Activated CD4-positive, alpha-beta T cell treated with anti-CD3 and anti-CD28 coated beads, Interleukin-2, amount 10 ng/mL, durations not matched to agents 7 days and 5 days (primary cell): ENCODE measurements at regions not wholly inside any gene's neighbourhood (a gene's known extent, or its start where the extent isn't known, plus 50 kb on each side); places are given as distances from the start of the nearest gene placed in this dataset.

Source experiments
- CTCF ChIA-PET: fragments of 350-600 bp; sonication (Branson Sonifier 250); formaldehyde crosslinking; loops from one replicate; lab custom pipeline; 2021; ENCODE audit warnings: antibody characterized with exemption; lab: Charles Lee
- POLR2A ChIA-PET: fragments of 350-600 bp; sonication (Branson Sonifier 250); formaldehyde crosslinking; loops from one replicate; lab custom pipeline; 2021; ENCODE audit warnings: antibody characterized with exemption; lab: Charles Lee
- DNase-seq: peaks from one replicate; pipeline ENCODE4 v3.0.0-alpha.2; 2020
- H3K27ac Mint-ChIP-seq: one replicate; pipeline ENCODE4 v1.8.0; 2021; ENCODE audit warnings: mild to moderate bottlenecking, moderate library complexity, mixed read lengths
- H3K27me3 Mint-ChIP-seq: one replicate; pipeline ENCODE4 v1.8.0; 2021; ENCODE audit warnings: mixed read lengths
- H3K36me3 Mint-ChIP-seq: one replicate; pipeline ENCODE4 v1.8.0; 2021; ENCODE audit warnings: low read depth, mixed read lengths
- H3K4me1 Mint-ChIP-seq: one replicate; pipeline ENCODE4 v1.8.0; 2021; ENCODE audit warnings: mixed read lengths
- H3K4me3 Mint-ChIP-seq: one replicate; pipeline ENCODE4 v1.8.0; 2021; ENCODE audit warnings: mild to moderate bottlenecking, moderate library complexity, mixed read lengths
- H3K9me3 Mint-ChIP-seq: one replicate; pipeline ENCODE4 v1.8.0; 2021; ENCODE audit warnings: mixed read lengths

DNA sequence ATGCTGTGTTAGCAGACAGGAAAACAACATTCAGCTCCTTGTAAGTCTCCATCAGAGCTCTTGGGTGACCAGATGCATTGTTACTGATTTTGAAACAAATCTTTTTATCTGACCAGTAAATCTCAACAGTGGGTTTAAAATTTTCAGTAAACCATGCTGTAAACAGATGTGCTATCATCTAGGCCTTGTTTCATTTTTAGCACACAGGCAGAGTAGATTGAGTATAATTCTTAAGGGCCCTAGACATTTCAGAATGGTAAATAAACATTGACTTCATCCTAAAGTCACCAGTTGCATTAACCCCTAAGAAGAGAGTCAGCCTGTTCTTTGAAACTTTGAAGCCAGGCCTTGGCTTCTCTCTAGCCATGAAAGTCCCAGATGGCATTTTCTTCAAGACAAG lies 237.2 kb upstream of the BMP2 start:
- no peaks in the 10 kb centered on the region for H3K27me3 Mint-ChIP-seq
- no peaks in the 10 kb centered on the region for H3K36me3 Mint-ChIP-seq
- DNase-seq: no peak
- no peak overlapping the region for H3K4me3 Mint-ChIP-seq
- no peak overlapping the region for H3K27ac Mint-ChIP-seq
- POLR2A ChIA-PET: no interaction called here
- CTCF ChIA-PET: no interaction called here
- H3K9me3 Mint-ChIP-seq: peaks cover 4% of the 10 kb centered on the region
- H3K4me1 Mint-ChIP-seq: no peaks in the 10 kb centered on the region

DNA sequence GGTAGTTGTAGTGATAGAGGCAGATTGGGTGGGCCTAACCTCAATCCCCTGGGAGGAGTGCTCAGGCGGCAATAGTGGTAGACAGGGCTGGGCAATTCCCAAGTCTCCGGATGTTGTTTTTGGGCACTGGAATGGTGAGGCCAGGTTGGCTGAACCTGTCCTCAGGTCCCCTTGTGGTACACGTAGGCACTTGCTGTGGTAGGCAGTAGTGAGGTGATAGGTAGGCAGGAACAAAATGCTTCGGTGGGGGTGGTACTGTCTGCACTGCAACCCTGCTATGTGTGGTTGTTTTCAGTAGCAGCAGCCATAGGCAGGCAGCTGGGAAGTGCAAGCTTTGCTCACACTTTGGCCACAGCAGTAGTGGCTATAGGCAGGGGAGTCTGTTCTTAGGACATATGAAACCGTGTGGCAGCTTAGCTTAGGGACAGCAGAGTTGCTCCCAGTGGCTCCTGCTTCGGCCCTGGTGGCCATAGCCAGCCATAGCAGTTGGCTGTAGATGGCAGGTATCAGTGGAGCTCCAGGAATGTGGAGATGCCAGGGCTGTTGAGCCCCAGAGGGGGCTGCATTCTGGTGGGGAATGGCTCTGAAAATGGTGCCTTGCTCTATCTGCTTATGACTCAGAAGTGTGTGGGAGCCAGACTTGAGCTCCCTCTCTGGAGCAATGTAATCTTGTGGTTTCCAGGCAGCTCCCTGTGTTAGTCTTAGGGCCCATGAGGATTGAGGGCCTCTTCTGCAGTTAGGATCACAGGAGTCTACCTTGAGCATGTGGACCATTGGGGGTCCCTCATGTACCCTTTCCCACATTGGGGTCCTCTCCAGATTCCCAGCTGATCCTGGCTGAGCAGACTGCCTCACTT lies 241.8 kb upstream of the BMP2 start:
- ChIA-PET CTCF (interaction anchor here (0.6 kb wide), 1 partner anchor 139 kb away, joined by 5 read pairs; no protein-coding TSS in a partner anchor), POLR2A (no interaction called here)
- no peak overlapping the region for H3K4me3 Mint-ChIP-seq
- H3K4me1 Mint-ChIP-seq: no peaks in the 10 kb centered on the region
- no peak overlapping the region for H3K27ac Mint-ChIP-seq
- H3K36me3 Mint-ChIP-seq: no peaks in the 10 kb centered on the region
- H3K27me3 Mint-ChIP-seq: no peaks in the 10 kb centered on the region
- H3K9me3 Mint-ChIP-seq: peaks cover 19% of the 10 kb centered on the region
- no peak for DNase-seq

DNA sequence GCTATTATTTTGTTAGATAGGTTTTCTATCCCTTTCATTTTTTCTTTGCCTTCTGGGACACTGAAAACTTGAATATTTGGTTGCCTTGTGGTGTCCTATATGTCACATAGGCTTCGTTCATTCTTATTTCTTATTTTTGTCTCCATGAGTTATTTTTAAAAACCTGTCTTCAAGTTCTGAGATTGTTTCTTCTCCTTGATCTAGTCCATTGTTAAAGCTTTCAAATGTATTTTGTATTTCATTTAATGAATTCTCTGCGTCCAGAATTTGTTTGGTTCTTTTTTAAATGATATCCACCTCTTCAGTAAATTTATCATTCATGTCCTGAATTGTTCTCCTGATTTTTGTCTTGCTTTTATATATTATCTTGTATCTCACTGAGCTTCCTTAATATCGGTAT lies 243.2 kb upstream of the BMP2 start:
- DNase-seq: no peak
- no peaks in the 10 kb centered on the region for H3K4me1 Mint-ChIP-seq
- ChIA-PET CTCF (interaction anchor here (1.2 kb wide), 1 partner anchor 9 kb away, joined by 3 read pairs; no protein-coding TSS in a partner anchor), POLR2A (no interaction called here)
- no peak overlapping the region for H3K4me3 Mint-ChIP-seq
- peaks cover 19% of the 10 kb centered on the region for H3K9me3 Mint-ChIP-seq
- no peaks in the 10 kb centered on the region for H3K36me3 Mint-ChIP-seq
- no peaks in the 10 kb centered on the region for H3K27me3 Mint-ChIP-seq
- no peak overlapping the region for H3K27ac Mint-ChIP-seq

DNA sequence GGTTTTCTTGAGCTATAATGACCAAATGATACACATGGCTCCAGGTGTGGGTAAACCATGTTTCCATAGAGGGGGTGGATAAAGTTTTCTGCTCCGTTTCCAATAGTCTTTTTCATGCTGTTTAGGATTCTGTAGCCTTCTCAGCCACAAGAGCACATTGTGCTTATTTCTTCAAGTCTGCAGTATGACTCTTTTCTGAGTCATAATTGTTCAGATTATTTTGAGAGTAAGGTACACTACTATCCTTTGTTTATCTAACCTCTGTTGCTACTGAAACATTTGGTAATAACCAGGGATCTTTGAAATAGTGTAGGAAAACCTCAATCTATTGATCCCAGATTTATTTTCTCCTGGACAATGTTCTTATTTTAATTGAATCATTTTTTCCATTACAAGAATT lies 247.9 kb upstream of the BMP2 start:
- DNase-seq: no peak
- ChIA-PET CTCF (no interaction called here), POLR2A (no interaction called here)
- H3K4me1 Mint-ChIP-seq: no peaks in the 10 kb centered on the region
- no peaks in the 10 kb centered on the region for H3K27me3 Mint-ChIP-seq
- H3K27ac Mint-ChIP-seq: no peak overlapping the region
- peaks cover 12% of the 10 kb centered on the region for H3K9me3 Mint-ChIP-seq
- no peaks in the 10 kb centered on the region for H3K36me3 Mint-ChIP-seq
- H3K4me3 Mint-ChIP-seq: no peak overlapping the region

DNA sequence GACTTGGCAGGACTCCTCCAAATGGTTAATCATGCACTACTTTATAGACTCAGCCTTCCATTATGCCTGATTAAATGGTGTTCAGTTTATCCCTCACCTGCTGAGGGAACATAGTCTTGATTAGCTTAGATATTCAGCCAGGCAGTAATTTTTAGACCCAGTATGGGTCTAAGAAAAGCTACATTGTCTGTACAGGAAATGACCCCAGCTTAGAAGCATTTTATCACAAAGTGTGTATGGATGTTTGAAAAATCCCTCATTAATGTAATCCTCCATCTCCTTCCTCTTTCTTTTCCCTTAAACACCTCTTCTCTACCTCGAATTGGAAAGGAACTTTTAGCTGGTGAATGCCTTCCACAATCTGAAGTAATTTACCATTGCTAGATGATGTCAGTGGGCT lies 252.2 kb upstream of the BMP2 start:
- DNase-seq: no peak
- no peaks in the 10 kb centered on the region for H3K4me1 Mint-ChIP-seq
- H3K36me3 Mint-ChIP-seq: no peaks in the 10 kb centered on the region
- CTCF ChIA-PET: interaction anchor here (1.2 kb wide), 1 partner anchor 9 kb away, joined by 3 read pairs; no protein-coding TSS in a partner anchor
- no peaks in the 10 kb centered on the region for H3K27me3 Mint-ChIP-seq
- POLR2A ChIA-PET: no interaction called here
- H3K4me3 Mint-ChIP-seq: no peak overlapping the region
- no peak overlapping the region for H3K27ac Mint-ChIP-seq
- peaks cover 3% of the 10 kb centered on the region for H3K9me3 Mint-ChIP-seq

DNA sequence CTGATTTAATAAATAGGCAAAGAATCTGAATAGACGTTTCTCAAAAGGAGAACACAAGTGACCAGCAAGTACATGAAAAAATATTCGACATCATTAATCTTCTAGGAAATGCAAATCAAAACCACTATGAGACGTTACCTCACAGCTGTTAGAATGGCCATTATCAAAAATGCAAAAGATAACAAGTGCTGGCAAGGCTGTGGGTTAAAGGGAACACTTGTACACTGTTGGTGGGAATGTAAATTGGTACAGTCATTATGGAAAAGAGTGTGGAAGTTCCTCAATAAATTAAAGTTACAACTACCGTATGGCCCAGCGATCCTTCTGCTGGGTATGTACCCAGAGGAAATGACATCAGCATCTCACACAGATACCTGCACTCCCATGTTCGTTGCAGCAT lies 253.9 kb upstream of the BMP2 start:
- ChIA-PET CTCF (no interaction called here), POLR2A (no interaction called here)
- H3K9me3 Mint-ChIP-seq: peaks cover 3% of the 10 kb centered on the region
- H3K36me3 Mint-ChIP-seq: no peaks in the 10 kb centered on the region
- no peak overlapping the region for H3K27ac Mint-ChIP-seq
- H3K4me3 Mint-ChIP-seq: no peak overlapping the region
- H3K27me3 Mint-ChIP-seq: no peaks in the 10 kb centered on the region
- H3K4me1 Mint-ChIP-seq: no peaks in the 10 kb centered on the region
- no peak for DNase-seq

DNA sequence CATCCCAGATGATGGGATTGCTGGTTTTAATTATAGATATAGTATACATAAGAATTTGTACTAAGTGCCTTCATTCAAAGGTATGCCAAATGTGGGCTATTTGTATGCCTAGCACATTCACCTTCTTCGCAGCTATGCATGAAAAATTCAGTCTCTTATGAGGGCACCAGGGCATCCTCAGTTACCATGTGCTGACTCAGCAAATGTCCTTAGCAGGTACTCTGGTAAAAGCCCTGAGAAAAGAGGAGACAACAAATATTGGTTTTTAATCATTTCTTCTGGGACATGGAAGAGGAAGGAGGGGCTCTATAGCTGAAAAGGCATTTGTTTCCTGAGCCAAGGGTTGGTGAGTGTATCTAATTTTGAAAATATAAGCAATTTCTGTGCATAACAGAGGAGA lies 258.1 kb upstream of the BMP2 start:
- Mint-ChIP-seq H3K4me3 (no peak overlapping the region), H3K36me3 (no peaks in the 10 kb centered on the region), H3K4me1 (no peaks in the 10 kb centered on the region), H3K27me3 (no peaks in the 10 kb centered on the region), H3K9me3 (peaks cover 11% of the 10 kb centered on the region), H3K27ac (no peak overlapping the region)
- DNase-seq: no peak
- CTCF ChIA-PET: no interaction called here
- POLR2A ChIA-PET: no interaction called here

DNA sequence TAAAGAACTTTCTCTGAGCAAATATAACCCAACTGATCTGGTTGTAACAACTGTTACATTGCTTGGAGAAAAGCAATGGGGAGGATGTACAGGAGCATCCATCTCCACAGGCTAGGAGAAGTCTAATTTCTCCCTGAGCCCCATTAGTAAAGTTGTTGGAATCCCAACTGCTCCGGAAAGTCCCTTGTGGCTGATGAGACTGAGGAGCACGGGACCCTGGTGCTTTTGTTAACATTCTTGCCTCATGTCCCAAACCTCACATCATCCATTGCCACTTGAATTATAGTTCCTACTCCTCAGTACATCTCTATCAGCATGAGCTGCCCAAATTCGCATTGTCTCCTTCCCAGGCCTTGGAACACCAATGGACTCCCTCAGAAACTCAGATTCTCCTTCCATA lies 260.6 kb upstream of the BMP2 start:
- POLR2A ChIA-PET: no interaction called here
- Mint-ChIP-seq H3K4me1 (no peaks in the 10 kb centered on the region), H3K4me3 (no peak overlapping the region), H3K27me3 (no peaks in the 10 kb centered on the region), H3K27ac (no peak overlapping the region), H3K36me3 (no peaks in the 10 kb centered on the region), H3K9me3 (peaks cover 7% of the 10 kb centered on the region)
- CTCF ChIA-PET: no interaction called here
- no peak for DNase-seq

DNA sequence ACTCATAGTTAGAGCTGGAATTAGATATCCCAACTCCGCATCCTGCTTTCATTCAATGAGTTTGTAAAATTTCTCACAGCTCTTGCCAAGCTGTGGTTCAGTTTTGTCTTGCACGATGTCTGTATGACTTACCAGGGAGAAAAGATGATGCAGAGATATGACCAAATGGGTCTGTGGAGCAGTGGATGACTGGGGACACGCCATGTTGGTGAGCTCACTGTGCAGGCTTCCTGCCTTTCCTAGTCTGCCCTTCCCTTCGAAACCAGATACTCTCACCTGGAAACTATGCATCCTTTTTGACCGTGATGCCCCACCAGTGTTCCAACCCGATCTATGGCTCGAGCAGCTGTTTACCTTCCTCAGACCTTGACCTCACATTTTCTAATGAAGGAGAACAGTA lies 262.7 kb upstream of the BMP2 start:
- H3K9me3 Mint-ChIP-seq: peaks cover 7% of the 10 kb centered on the region
- no peaks in the 10 kb centered on the region for H3K36me3 Mint-ChIP-seq
- no peak for DNase-seq
- CTCF ChIA-PET: no interaction called here
- no peaks in the 10 kb centered on the region for H3K4me1 Mint-ChIP-seq
- H3K4me3 Mint-ChIP-seq: no peak overlapping the region
- no peaks in the 10 kb centered on the region for H3K27me3 Mint-ChIP-seq
- POLR2A ChIA-PET: no interaction called here
- no peak overlapping the region for H3K27ac Mint-ChIP-seq

DNA sequence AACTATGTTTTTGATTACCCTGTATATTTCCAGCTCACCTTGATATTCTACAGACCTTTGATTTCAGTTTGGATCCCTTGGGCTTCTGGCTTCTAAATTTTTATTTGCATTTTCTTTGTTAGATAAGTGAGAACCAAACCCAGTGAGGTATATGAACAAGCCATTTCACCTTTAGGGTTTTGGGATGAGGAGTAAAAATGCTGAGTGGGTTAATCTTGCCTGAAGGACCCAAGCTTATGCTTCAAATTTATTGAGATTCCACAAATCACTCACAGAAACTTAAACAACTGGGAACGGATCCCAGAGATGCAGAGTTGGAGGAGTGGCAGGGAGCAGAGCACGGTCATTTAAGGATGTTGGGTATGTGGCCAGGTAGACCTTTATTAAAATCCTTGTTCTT lies 263.3 kb upstream of the BMP2 start:
- H3K4me3 Mint-ChIP-seq: no peak overlapping the region
- no peak for DNase-seq
- ChIA-PET POLR2A (no interaction called here), CTCF (no interaction called here)
- no peaks in the 10 kb centered on the region for H3K36me3 Mint-ChIP-seq
- H3K27me3 Mint-ChIP-seq: no peaks in the 10 kb centered on the region
- peaks cover 7% of the 10 kb centered on the region for H3K9me3 Mint-ChIP-seq
- H3K4me1 Mint-ChIP-seq: no peaks in the 10 kb centered on the region
- H3K27ac Mint-ChIP-seq: no peak overlapping the region

DNA sequence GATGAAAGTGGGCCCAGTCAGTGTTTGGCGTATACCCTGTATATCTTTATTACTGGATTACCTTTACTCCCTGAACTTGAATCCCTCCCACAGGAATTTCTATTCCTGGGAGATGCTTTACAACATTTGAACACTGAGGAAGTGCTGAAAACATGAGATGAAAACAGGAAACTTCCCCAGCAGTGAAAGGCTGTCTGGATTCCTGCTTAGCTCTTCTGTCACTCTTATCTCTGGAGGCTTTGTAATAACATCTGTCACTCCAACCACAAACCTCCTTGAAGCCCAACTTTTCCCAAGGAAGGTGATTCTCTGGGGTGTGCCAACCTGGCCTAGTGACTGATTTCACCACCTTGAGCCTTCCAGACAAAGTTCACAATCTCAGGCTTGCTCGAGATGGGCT lies 264.5 kb upstream of the BMP2 start:
- CTCF ChIA-PET: no interaction called here
- H3K27me3 Mint-ChIP-seq: no peaks in the 10 kb centered on the region

DNA sequence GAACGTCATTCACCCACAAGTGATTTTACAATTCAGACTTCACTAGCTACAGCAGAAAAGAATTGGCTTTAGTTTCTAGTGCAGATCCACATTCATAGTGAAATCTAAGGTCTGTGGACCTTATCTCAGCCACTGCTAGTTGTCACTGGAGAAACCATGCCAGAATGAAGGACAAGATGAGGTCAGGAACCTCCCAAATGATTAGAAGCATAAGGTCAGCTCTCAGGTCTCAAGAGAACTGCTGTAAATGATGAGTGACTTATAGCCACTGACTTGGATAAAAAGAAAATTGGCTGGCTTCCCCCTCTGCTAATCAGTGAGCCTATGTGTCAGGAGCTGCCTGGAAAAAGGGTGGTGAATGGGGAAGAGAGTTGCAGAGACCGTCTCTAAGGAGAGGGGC lies 265.3 kb upstream of the BMP2 start:
- Mint-ChIP-seq H3K36me3 (no peaks in the 10 kb centered on the region), H3K27ac (no peak overlapping the region), H3K27me3 (no peaks in the 10 kb centered on the region), H3K4me1 (no peaks in the 10 kb centered on the region), H3K4me3 (no peak overlapping the region), H3K9me3 (peaks cover 7% of the 10 kb centered on the region)
- ChIA-PET CTCF (no interaction called here), POLR2A (interaction anchor here (0.6 kb wide), 1 partner anchor 1533 kb away, joined by 3 read pairs; no protein-coding TSS in a partner anchor)
- DNase-seq: no peak

More for the DNA sequence above, 264.5 kb upstream of the BMP2 start:
- H3K4me3 Mint-ChIP-seq: no peak overlapping the region
- no peaks in the 10 kb centered on the region for H3K36me3 Mint-ChIP-seq
- H3K27ac Mint-ChIP-seq: no peak overlapping the region
- H3K4me1 Mint-ChIP-seq: no peaks in the 10 kb centered on the region
- H3K9me3 Mint-ChIP-seq: peaks cover 7% of the 10 kb centered on the region
- DNase-seq: no peak
- POLR2A ChIA-PET: interaction anchor here (0.6 kb wide), 1 partner anchor 1532 kb away, joined by 3 read pairs; no protein-coding TSS in a partner anchor

DNA sequence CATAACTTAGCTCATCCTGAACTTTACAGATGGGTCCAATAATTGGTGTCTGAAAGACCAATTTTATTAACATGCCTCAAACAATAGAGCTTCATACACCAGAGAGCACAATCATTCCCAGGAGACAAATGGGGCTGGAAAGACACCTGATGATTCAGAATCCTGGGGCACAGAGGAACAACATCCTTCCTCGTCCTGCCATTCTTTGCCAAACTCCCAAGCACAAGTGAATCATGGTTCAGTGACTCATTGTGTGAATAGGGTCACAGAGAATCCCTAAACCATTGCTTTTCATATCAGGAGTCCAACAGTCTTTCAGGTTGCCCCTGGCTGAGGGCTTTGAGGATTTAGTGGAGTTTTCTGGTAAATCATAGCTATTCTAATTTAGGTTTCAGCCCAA lies 266.4 kb upstream of the BMP2 start:
- no peaks in the 10 kb centered on the region for H3K27me3 Mint-ChIP-seq
- no peaks in the 10 kb centered on the region for H3K36me3 Mint-ChIP-seq
- ChIA-PET POLR2A (no interaction called here), CTCF (no interaction called here)
- no peak overlapping the region for H3K27ac Mint-ChIP-seq
- no peaks in the 10 kb centered on the region for H3K4me1 Mint-ChIP-seq
- H3K4me3 Mint-ChIP-seq: no peak overlapping the region
- DNase-seq: no peak
- peaks cover 5% of the 10 kb centered on the region for H3K9me3 Mint-ChIP-seq

DNA sequence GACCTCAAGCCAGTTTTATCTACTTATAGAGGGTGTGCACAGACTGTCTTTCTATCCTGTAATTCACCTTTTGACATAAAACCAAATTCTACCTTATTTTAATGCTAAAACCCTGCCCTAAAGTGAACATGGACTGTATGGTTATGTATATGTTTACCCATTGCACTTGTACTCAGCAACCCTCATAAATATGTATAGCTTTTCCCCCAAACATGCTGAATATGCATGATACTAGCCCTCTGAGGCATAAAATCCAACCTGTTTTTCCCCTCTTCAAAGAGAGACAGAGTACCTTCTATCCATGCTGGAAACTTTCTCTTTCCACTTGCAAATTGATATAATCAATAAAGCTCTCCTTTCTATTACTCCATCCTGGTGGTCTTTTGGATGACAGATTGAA lies 267.9 kb upstream of the BMP2 start:
- Mint-ChIP-seq H3K4me1 (no peaks in the 10 kb centered on the region), H3K9me3 (no peaks in the 10 kb centered on the region), H3K36me3 (no peaks in the 10 kb centered on the region), H3K27me3 (no peaks in the 10 kb centered on the region), H3K4me3 (no peak overlapping the region), H3K27ac (no peak overlapping the region)
- no peak for DNase-seq
- POLR2A ChIA-PET: no interaction called here
- CTCF ChIA-PET: no interaction called here
